ENCODE measurements at regions not wholly inside any gene's neighbourhood (a gene's known extent, or its start where the extent isn't known, plus 50 kb on each side); places are given as distances from the start of the nearest gene placed in this dataset.

DNA sequence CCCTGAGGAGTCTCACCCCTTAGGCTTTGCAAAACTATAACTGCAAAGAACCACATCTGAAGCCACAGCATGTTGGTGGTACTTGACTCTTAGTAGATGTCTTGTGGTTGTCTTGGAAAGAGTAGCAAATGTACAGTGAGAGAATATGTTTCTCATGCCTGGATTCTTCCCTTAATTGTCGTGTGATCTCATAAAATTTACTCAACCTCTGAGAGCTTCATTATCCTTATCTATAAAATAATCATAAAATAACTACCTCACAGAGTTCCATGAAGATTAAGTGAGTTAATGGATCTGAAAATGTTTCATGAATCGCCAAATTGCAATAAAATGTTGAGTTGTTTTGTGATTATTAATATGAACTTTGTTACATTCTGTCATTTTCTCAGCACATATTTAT, 491.5 kb downstream of the METTL15 start:
- in situ Hi-C loops (cut with MboI; ENCODE audit: low sequenced_read_pairs, unreplicated experiment): no loop called here
- DNase-seq (ENCODE audit: low spot score): no peak
- TF ChIP-seq, protein P1, sequence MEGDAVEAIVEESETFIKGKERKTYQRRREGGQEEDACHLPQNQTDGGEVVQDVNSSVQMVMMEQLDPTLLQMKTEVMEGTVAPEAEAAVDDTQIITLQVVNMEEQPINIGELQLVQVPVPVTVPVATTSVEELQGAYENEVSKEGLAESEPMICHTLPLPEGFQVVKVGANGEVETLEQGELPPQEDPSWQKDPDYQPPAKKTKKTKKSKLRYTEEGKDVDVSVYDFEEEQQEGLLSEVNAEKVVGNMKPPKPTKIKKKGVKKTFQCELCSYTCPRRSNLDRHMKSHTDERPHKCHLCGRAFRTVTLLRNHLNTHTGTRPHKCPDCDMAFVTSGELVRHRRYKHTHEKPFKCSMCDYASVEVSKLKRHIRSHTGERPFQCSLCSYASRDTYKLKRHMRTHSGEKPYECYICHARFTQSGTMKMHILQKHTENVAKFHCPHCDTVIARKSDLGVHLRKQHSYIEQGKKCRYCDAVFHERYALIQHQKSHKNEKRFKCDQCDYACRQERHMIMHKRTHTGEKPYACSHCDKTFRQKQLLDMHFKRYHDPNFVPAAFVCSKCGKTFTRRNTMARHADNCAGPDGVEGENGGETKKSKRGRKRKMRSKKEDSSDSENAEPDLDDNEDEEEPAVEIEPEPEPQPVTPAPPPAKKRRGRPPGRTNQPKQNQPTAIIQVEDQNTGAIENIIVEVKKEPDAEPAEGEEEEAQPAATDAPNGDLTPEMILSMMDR (IDR thresholded peaks at IDR 0.05; ENCODE audit: borderline replicate concordance, control extremely low read depth, extremely low read depth, insufficient read depth, missing control alignments): no peak

DNA sequence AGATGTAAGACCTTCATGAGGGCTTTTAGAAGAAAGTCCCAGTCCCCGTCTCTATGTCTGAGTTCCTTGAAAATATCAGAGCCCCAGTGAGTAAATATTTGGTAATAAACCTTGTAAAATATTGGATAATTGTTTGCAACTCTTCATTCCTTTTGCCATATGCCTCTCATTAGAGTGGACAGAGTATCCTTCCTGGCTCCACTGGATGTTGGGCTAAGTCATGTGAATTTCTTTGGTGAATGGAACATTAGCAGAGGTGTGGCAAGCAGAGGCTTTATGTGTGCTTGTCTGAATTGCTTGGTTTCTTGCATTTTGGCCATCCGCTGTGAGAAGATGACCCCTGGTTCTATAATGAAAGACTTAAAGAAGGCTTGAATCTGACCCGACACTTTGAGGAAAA, 490.3 kb downstream of the METTL15 start:
- DNase-seq (ENCODE audit: low spot score): no peak
- in situ Hi-C loops (cut with MboI; ENCODE audit: low sequenced_read_pairs, unreplicated experiment): no loop called here
- TF ChIP-seq, protein P1 (IDR thresholded peaks at IDR 0.05; ENCODE audit: borderline replicate concordance, control extremely low read depth, extremely low read depth, insufficient read depth, missing control alignments): no peak

DNA sequence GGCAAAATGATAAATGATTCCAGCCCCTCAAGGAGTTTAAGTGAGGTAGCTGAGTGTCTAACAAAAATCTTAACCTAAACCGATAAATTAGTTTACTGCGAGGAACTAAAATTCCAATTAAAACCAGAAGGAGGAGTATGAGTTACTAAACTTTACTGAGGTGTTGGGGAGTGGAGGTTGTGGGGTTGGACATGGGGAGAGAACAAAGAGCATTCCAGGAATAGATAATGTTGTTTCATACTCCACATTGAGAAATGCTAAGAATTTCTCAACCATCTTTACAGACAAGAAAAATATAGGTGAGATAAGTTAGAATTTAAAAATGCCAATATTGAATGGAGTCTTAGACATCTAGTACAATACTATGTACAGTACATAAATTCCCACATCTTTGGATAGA, 488.6 kb downstream of the METTL15 start:
- in situ Hi-C loops (cut with MboI; ENCODE audit: low sequenced_read_pairs, unreplicated experiment): no loop called here
- TF ChIP-seq, protein P1 (IDR thresholded peaks at IDR 0.05; ENCODE audit: borderline replicate concordance, control extremely low read depth, extremely low read depth, insufficient read depth, missing control alignments): no peak
- DNase-seq (ENCODE audit: low spot score): no peak

DNA sequence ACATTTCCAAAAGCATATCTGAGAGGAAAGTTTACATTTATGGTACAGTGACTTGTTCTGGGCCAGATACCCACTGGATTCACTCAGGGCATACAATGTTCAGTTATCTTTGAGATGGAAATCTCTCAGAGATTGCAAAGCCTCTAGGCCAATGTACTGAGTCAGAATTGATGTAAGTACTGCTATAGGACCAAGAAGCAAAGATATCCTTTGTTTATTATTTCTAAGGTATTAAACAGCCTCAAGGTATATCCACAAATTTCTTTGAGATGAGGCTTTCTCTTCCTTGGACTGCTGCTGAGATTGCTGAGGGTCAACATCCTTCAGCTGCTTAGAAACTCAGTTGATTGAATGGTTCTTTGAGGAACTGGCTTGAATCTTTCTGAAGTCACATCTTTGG, 484.0 kb downstream of the METTL15 start:
- in situ Hi-C loops (cut with MboI; ENCODE audit: low sequenced_read_pairs, unreplicated experiment): no loop called here
- no peak for DNase-seq (ENCODE audit: low spot score)
- TF ChIP-seq, protein P1 (IDR thresholded peaks at IDR 0.05; ENCODE audit: borderline replicate concordance, control extremely low read depth, extremely low read depth, insufficient read depth, missing control alignments): no peak

DNA sequence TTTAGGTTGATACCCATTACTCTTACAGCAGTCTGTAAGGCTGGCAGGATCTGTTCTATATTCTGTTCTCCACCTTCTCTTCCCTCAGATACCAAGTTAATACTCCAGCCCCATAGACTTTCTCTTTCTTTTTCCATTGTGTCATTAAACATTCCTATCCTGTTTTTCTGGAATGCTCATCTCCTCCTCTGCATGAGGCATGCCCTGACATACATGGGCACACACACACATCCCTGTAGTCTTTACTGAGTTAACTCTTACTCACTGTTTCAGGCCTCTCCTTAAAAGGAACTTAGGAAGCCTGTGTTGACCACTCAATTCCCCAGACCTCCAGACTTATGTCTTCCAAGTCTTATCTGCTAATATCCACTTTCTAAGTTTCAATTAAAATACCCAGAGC, 476.8 kb downstream of the METTL15 start:
- TF ChIP-seq, protein P1 (IDR thresholded peaks at IDR 0.05; ENCODE audit: borderline replicate concordance, control extremely low read depth, extremely low read depth, insufficient read depth, missing control alignments): no peak
- no peak for DNase-seq (ENCODE audit: low spot score)
- in situ Hi-C loops (cut with MboI; ENCODE audit: low sequenced_read_pairs, unreplicated experiment): no loop called here

DNA sequence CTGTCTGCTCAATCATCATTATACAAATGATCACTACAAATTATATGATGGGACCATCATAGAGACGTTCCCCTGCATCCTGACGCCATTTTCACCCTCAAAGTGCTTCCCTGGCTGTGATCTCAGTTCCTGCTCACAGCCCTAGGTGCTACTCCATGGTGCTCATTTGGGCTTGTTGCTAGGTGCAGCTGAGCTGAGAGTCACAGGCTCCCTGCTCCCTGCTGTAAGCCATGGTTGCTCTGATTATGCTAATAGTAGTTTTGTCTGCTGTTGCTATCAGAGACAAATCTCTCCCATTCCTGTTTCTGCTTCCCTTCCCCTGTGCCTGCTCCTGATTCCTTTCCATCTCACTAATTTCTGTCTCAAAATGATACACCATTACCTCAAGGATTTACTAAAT, 474.3 kb downstream of the METTL15 start:
- TF ChIP-seq, protein P1 (IDR thresholded peaks at IDR 0.05; ENCODE audit: borderline replicate concordance, control extremely low read depth, extremely low read depth, insufficient read depth, missing control alignments): no peak
- no peak for DNase-seq (ENCODE audit: low spot score)
- in situ Hi-C loops (cut with MboI; ENCODE audit: low sequenced_read_pairs, unreplicated experiment): no loop called here

Measured in GM13976 (cell line).